ENCODE measurements at regions not wholly inside any gene's neighbourhood (a gene's known extent, or its start where the extent isn't known, plus 50 kb on each side); places are given as distances from the start of the nearest gene placed in this dataset.

- Histone ChIP-seq H3K4me3 (no peak overlapping the region), H3K27me3 (ENCODE audit: low read depth) (no peaks in the 10 kb centered on the region), H3K9me3 (replicated peaks) (peaks cover 10% of the 10 kb centered on the region), H3K4me1 (no peaks in the 10 kb centered on the region), H3K36me3 (no peaks in the 10 kb centered on the region), H3K27ac (replicated peaks) (no peak overlapping the region)
- no peak for DNase-seq
- TF ChIP-seq, protein P1, sequence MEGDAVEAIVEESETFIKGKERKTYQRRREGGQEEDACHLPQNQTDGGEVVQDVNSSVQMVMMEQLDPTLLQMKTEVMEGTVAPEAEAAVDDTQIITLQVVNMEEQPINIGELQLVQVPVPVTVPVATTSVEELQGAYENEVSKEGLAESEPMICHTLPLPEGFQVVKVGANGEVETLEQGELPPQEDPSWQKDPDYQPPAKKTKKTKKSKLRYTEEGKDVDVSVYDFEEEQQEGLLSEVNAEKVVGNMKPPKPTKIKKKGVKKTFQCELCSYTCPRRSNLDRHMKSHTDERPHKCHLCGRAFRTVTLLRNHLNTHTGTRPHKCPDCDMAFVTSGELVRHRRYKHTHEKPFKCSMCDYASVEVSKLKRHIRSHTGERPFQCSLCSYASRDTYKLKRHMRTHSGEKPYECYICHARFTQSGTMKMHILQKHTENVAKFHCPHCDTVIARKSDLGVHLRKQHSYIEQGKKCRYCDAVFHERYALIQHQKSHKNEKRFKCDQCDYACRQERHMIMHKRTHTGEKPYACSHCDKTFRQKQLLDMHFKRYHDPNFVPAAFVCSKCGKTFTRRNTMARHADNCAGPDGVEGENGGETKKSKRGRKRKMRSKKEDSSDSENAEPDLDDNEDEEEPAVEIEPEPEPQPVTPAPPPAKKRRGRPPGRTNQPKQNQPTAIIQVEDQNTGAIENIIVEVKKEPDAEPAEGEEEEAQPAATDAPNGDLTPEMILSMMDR (IDR thresholded peaks at IDR 0.05; ENCODE audit: borderline replicate concordance) = no peak
- intact Hi-C loops (cut with micrococcal nuclease) = no loop called here
These were observed 449.9 kb downstream of the OTOL1 start for GRCh38 chr3:161946443-161946960.

DNA sequence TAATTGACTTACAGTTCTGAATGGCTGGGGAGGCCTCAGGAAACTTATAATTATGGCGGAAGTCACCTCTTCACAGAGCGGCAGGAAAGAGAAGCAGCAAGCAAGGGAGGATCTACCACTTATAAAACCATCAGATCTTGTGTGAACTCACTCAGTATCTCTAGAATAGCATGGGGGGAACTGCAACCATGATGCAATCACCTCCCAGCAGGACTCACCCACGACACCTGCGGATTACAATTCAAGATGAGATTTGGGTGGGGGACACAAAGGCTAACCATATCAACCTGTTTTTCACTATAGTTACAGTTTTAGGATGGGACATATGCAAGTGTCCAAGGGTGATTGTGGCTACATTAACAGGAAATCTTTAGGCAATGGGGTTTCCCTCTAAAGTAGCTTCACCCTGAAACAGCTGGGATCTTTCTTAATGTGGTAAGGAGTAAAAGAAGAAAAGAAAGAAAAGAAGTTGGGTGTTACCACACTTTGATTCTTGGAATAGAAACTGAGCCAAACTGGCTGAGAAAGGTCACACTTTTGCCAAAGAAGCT is 453.8 kb downstream of the OTOL1 start:
- H3K27ac ChIP-seq (replicated peaks) = no peak overlapping the region
- TF ChIP-seq, protein P1 (IDR thresholded peaks at IDR 0.05; ENCODE audit: borderline replicate concordance) = no peak

GRCh38 chr3:161957467-161957866 is 460.9 kb downstream of the OTOL1 start:
- no peak for DNase-seq
- no peaks in the 10 kb centered on the region for H3K36me3 ChIP-seq
- no peaks in the 10 kb centered on the region for H3K4me1 ChIP-seq
- H3K4me3 ChIP-seq = no peak overlapping the region
- H3K27me3 ChIP-seq (ENCODE audit: low read depth) = no peaks in the 10 kb centered on the region
- intact Hi-C loops (cut with micrococcal nuclease) = no loop called here
- H3K27ac ChIP-seq (replicated peaks) = no peak overlapping the region
- TF ChIP-seq, protein P1 (IDR thresholded peaks at IDR 0.05; ENCODE audit: borderline replicate concordance) = no peak
- H3K9me3 ChIP-seq (replicated peaks) = no peaks in the 10 kb centered on the region

More for the DNA sequence above, 453.8 kb downstream of the OTOL1 start:
- H3K27me3 ChIP-seq (ENCODE audit: low read depth) = no peaks in the 10 kb centered on the region
- no peaks in the 10 kb centered on the region for H3K36me3 ChIP-seq
- DNase-seq = no peak
- no peaks in the 10 kb centered on the region for H3K4me1 ChIP-seq
- H3K9me3 ChIP-seq (replicated peaks) = peaks cover 5% of the 10 kb centered on the region
- intact Hi-C loops (cut with micrococcal nuclease) = no loop called here
- no peak overlapping the region for H3K4me3 ChIP-seq

DNA sequence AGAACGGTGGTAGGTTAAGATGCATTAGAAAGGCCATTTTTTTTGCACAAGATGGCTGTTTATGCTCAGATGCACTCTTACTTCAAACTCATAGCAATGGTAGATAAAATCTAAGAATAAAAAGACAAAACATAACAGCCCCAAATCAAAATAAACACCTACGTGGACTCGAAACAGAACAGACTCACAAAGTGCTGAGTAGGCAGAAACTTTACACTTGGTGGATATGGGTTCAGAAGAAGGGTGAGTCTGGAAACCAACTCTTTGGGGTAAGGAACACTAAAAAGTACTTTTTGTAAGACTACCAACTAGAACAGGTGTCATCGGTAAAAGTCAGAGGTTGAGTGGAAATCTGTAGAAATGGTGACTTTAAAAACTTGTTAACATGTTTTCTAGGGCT is 468.2 kb downstream of the OTOL1 start:
- Histone ChIP-seq H3K27ac (replicated peaks) (no peak overlapping the region), H3K36me3 (no peaks in the 10 kb centered on the region), H3K4me3 (no peak overlapping the region), H3K4me1 (no peaks in the 10 kb centered on the region), H3K9me3 (replicated peaks) (no peaks in the 10 kb centered on the region), H3K27me3 (ENCODE audit: low read depth) (no peaks in the 10 kb centered on the region)
- TF ChIP-seq, protein P1 (IDR thresholded peaks at IDR 0.05; ENCODE audit: borderline replicate concordance) = no peak
- no peak for DNase-seq
- intact Hi-C loops (cut with micrococcal nuclease) = no loop called here

DNA sequence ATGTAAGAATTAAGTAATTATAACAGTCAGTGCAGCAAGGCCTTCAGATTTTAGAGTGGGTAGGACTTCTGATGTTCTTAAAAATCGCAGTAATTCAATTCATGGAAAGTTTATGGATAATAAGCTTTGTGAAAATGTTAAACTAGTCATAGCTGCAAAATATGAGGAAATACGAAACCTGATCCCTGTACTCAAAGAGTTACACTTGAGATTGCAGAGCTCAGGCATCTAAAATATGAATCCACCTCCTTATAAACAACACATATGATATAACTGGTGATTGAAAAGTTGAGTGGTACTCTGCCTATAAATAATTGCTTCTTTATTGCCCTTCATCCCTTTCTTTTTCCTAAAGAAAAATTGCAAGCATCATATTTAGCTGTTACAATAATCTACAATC is 473.3 kb downstream of the OTOL1 start:
- no peaks in the 10 kb centered on the region for H3K9me3 ChIP-seq (replicated peaks)
- no peak overlapping the region for H3K4me3 ChIP-seq
- peaks cover 5% of the 10 kb centered on the region for H3K4me1 ChIP-seq
- H3K27ac ChIP-seq (replicated peaks) = no peak overlapping the region
- DNase-seq = no peak
- H3K27me3 ChIP-seq (ENCODE audit: low read depth) = no peaks in the 10 kb centered on the region
- intact Hi-C loops (cut with micrococcal nuclease) = no loop called here
- TF ChIP-seq, protein P1 (IDR thresholded peaks at IDR 0.05; ENCODE audit: borderline replicate concordance) = no peak
- no peaks in the 10 kb centered on the region for H3K36me3 ChIP-seq
